ENCODE measurements at regions not wholly inside any gene's neighbourhood (a gene's known extent, or its start where the extent isn't known, plus 50 kb on each side); places are given as distances from the start of the nearest gene placed in this dataset.

DNA sequence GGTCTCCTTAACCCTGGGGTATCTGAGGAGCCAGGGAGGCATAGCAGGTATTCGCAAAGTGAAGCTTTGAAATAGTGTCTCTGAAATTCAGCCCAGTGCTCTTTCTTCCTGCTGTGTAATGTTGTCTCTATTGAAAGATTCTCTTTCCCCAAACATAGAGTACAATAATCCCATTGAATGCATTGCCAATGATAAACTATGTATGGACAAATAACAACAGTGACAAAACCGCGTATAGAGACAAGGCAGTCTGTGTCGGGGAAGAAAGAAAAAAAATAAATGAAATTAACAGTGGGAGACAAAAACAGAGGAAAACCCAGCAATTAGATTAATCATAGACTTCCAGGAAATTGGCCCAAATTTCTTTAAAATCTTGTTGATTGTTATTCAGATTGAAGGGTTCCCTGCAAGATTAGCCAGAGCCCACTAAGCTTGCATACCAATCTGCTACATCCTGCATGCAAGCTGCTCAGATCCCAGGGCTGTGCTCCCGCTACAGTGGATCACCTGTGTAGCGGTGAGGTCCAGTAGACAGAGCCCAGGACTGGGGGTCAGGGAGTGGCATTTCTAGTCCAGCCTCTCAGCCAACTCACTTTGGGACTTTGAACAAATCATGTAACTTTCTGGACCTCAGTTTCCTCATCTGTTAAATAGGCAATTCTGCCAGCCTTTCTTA lies 492.8 kb downstream of the INSC start:
- POLR2A ChIA-PET: no interaction called here
- no peak overlapping the region for H3K4me3 Mint-ChIP-seq
- ATAC-seq: no peak

DNA sequence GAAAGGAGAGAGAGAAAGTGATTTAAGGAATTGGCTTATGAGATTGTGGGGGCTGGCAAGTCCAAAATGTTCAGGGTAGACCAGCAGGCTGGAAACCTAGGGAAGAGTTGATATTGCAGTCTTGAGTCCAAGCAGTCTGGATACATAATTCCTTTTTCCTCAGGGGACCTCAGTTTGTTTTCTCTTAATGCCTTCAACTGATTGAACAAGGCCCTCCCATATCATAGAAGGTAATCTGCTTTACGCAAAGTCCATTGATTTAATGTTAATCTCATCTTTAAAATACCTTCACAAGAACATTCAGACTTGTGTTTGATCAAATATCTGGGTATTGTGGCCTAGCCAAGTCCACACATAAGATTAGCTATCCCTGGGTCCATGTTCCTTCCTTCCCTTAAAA lies 494.7 kb downstream of the INSC start:
- H3K36me3 Mint-ChIP-seq: no peaks in the 10 kb centered on the region
- POLR2A ChIA-PET: no interaction called here
- peaks cover 0 to 3% (median 0%) of the 10 kb centered on the region in 9 donors for H3K9me3 Mint-ChIP-seq
- ATAC-seq (no peak), DNase-seq (no peak)
- H3K27ac Mint-ChIP-seq: no peak overlapping the region
- H3K4me3 Mint-ChIP-seq: no peak overlapping the region
- H3K27me3 Mint-ChIP-seq: peaks cover 2 to 22% (median 8%) of the 10 kb centered on the region in 5 donors
- H3K4me1 Mint-ChIP-seq: no peaks in the 10 kb centered on the region

More for the DNA sequence above, 492.8 kb downstream of the INSC start:
- no peak for DNase-seq
- Mint-ChIP-seq H3K36me3 (no peaks in the 10 kb centered on the region), H3K4me1 (no peaks in the 10 kb centered on the region), H3K27me3 (peaks cover 2 to 19% (median 6%) of the 10 kb centered on the region in 5 donors), H3K27ac (no peak overlapping the region), H3K9me3 (peaks cover 0 to 3% (median 0%) of the 10 kb centered on the region in 9 donors)

GRCh38 chr11:15610881-15611280 lies 496.2 kb downstream of the INSC start:
- H3K4me3 Mint-ChIP-seq: no peak overlapping the region

DNA sequence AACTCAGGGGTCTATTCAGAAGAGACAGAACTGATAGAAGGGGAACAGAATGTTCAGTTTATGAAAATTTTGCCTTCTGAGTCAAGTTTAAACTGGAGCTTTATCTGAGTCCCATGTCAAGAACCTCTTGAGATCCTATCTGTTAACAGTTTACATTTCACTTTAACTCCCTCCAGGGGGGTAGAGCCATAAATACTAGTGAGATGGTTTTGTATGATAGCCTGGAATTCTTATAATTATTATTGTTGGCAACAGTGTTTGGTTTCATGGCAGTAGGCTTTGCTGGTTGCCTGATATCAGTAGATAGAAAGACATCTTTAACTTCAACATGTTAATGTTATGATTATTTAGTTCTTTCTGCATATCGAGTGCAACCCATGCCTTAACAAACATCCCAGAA lies 498.5 kb downstream of the INSC start:
- peaks cover 0 to 2% (median 0%) of the 10 kb centered on the region in 9 donors for H3K9me3 Mint-ChIP-seq
- H3K36me3 Mint-ChIP-seq: no peaks in the 10 kb centered on the region
- ATAC-seq: no peak
- no peak overlapping the region for H3K27ac Mint-ChIP-seq
- peaks cover 0 to 19% (median 4%) of the 10 kb centered on the region in 5 donors for H3K27me3 Mint-ChIP-seq
- no peak for DNase-seq
- H3K4me3 Mint-ChIP-seq: no peak overlapping the region
- H3K4me1 Mint-ChIP-seq: no peaks in the 10 kb centered on the region
- POLR2A ChIA-PET: no interaction called here

More at GRCh38 chr11:15610881-15611280, 496.2 kb downstream of the INSC start:
- Mint-ChIP-seq H3K36me3 (no peaks in the 10 kb centered on the region), H3K4me1 (no peaks in the 10 kb centered on the region), H3K9me3 (peaks cover 0 to 3% (median 0%) of the 10 kb centered on the region in 9 donors), H3K27me3 (peaks cover 2 to 13% (median 5%) of the 10 kb centered on the region in 5 donors), H3K27ac (no peak overlapping the region)
- DNase-seq: no peak
- POLR2A ChIA-PET: no interaction called here
- no peak for ATAC-seq

GRCh38 chr11:15613789-15614188 lies 499.1 kb downstream of the INSC start:
- Mint-ChIP-seq H3K27ac (no peak overlapping the region), H3K27me3 (peaks cover 0 to 19% (median 3%) of the 10 kb centered on the region in 5 donors), H3K4me1 (no peaks in the 10 kb centered on the region), H3K36me3 (no peaks in the 10 kb centered on the region), H3K9me3 (peaks cover 0 to 2% (median 0%) of the 10 kb centered on the region in 9 donors), H3K4me3 (no peak overlapping the region)
- no peak for ATAC-seq
- POLR2A ChIA-PET: no interaction called here
- no peak for DNase-seq

DNA sequence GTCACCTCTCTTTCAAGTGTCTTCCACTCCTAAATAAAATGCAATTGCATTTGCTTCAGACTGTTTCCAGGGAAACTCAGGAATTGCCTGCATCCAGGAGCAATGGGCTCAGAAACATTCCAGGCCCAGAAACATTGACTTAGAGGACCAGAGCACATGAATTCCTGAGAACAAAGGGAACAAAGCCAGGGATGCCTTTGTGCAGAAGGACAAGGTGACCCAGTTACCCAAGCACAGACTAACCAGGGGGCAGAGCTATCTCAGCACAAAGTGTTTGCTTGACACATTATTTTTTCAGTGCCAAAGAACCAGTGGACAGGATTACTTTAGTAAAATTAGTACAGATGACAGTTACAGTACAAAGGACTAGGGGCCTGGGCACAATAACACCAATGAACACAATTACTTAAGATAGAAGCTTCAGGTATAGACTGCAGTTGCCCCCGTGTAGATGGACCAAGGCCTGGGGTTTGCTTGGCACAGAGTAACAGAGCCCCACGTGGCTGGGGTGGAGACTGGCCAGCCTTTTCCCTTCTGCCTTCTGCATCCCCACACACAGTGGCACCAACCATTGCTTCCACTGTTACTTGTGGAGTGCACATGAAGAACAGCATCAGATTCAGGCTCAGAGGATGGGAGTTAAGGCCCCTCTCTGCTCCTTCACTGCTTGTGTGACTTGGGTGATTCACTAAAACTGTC lies 500.8 kb downstream of the INSC start:
- peaks cover 0 to 19% (median 3%) of the 10 kb centered on the region in 5 donors for H3K27me3 Mint-ChIP-seq
- H3K4me1 Mint-ChIP-seq: no peaks in the 10 kb centered on the region
- H3K36me3 Mint-ChIP-seq: no peaks in the 10 kb centered on the region
- H3K4me3 Mint-ChIP-seq: no peak overlapping the region
- no peak overlapping the region for H3K27ac Mint-ChIP-seq
- H3K9me3 Mint-ChIP-seq: peaks cover 0 to 4% (median 0%) of the 10 kb centered on the region in 9 donors
- POLR2A ChIA-PET: no interaction called here
- no peak for ATAC-seq
- DNase-seq: no peak

- no peak for ATAC-seq
These were observed 501.7 kb downstream of the INSC start for GRCh38 chr11:15616130-15617105.

GRCh38 chr11:15617126-15617525 lies 502.4 kb downstream of the INSC start:
- no peak overlapping the region for H3K4me3 Mint-ChIP-seq
- H3K4me1 Mint-ChIP-seq: no peaks in the 10 kb centered on the region
- POLR2A ChIA-PET: no interaction called here
- peaks cover 2 to 24% (median 10%) of the 10 kb centered on the region in 5 donors for H3K27me3 Mint-ChIP-seq
- no peak overlapping the region for H3K27ac Mint-ChIP-seq
- no peak for ATAC-seq
- no peaks in the 10 kb centered on the region for H3K36me3 Mint-ChIP-seq
- H3K9me3 Mint-ChIP-seq: peaks cover 0 to 4% (median 0%) of the 10 kb centered on the region in 9 donors
- no peak for DNase-seq

More at GRCh38 chr11:15616130-15617105, 501.7 kb downstream of the INSC start:
- no peak overlapping the region for H3K4me3 Mint-ChIP-seq
- POLR2A ChIA-PET: no interaction called here
- H3K27me3 Mint-ChIP-seq: peaks cover 2 to 27% (median 7%) of the 10 kb centered on the region in 5 donors
- no peak overlapping the region for H3K27ac Mint-ChIP-seq
- no peaks in the 10 kb centered on the region for H3K4me1 Mint-ChIP-seq
- peaks cover 0 to 4% (median 0%) of the 10 kb centered on the region in 9 donors for H3K9me3 Mint-ChIP-seq
- no peaks in the 10 kb centered on the region for H3K36me3 Mint-ChIP-seq
- DNase-seq: no peak

DNA sequence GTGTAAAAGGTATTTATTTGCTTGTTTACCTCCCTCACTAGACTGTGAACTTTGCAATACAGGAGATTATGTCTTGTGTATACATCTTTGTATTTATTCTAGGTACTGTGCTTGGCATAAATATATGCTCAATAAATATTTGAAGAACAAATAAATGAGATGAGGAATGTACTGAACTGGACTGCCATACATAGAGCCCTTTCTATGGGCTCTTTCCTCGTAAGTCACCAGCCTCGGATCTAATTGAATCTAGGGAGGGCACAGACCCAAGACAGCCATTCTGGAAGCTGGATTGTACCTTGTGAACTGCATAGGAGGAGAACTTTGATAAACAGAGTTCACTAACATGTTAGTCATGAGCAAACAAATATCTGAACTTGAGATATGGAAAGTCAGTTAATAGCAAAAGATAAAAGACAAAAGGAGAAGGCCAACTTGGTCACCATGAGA lies 503.9 kb downstream of the INSC start:
- POLR2A ChIA-PET: no interaction called here
- ATAC-seq (no peak), DNase-seq (no peak)
- Mint-ChIP-seq H3K36me3 (no peaks in the 10 kb centered on the region), H3K4me1 (no peaks in the 10 kb centered on the region), H3K4me3 (no peak overlapping the region), H3K27me3 (peaks cover 2 to 20% (median 10%) of the 10 kb centered on the region in 5 donors), H3K9me3 (peaks cover 0 to 4% (median 0%) of the 10 kb centered on the region in 9 donors), H3K27ac (no peak overlapping the region)

DNA sequence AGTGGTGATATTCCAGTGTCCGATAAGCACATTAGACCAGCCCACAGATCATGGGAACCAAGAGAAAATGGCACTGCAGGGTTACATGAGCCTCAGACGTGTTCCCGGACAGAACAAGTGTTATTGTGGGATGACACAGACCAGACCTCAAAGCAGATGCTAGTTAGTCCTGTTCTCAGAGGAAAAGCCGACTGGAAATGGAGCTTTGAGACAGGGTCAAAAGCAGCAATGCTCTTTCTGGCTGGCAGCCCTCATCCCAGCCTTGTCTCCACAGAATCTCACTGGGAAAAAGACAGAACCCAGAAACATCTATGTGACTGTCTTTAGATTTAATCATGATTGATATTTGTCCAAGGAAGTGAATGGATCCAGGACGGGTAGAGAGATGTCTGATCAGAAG lies 506.8 kb downstream of the INSC start:
- Mint-ChIP-seq H3K4me1 (no peaks in the 10 kb centered on the region), H3K27ac (no peak overlapping the region), H3K9me3 (peaks cover 0 to 4% (median 0%) of the 10 kb centered on the region in 9 donors), H3K4me3 (no peak overlapping the region), H3K36me3 (no peaks in the 10 kb centered on the region), H3K27me3 (peaks cover 2 to 25% (median 6%) of the 10 kb centered on the region in 5 donors)
- POLR2A ChIA-PET: no interaction called here
- ATAC-seq (no peak), DNase-seq (no peak)

DNA sequence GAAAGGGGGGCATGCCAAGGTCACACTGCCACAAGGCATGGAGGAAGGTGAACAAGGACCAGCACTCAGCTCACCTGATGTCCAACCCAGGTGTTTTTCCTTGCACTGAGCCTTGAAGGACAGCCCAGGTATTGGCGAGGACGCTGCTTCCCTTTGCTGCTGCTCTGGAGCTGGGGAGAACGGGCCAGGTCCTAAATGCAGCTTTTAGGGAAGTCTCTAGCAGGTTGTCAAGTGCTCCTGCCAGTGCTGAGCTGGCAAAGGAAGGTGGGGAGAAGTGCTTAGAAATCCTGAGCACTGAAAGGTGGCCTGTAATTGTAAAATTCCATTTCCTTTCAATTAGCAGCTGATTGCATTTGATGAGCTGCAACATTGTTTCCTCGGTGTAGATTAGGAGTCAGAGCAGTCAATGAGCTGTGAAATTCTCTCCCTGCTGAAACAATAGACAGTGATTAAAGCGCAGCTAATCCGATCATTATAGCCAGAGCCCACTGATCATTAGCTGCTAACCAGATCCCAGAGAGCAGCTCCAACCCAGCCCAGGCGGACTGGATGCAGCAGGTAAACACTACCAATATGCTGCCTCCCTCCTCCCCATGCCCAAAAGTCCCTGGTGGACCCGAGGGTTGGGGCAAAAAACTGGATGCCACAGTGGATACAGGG lies 507.6 kb downstream of the INSC start:
- POLR2A ChIA-PET: no interaction called here

DNA sequence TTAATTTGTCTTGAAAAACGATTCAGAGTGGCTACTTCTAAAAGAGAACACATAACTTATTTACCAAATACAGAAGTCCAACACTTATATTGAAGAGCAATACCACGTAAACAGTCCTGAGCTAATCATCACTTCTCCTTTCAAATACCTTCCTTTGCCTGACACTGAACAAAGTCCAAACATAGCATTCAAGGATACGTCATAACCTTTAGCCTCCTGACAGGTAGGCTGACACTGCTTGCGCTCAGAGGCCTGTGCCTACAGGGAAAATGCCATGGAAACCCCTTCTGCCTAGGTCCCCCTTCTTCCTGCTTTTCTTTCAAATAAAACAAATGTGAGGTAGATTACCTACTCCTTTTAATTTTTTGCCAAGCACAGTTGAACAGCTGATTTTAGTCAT lies 510.0 kb downstream of the INSC start:
- peaks cover 0 to 3% (median 0%) of the 10 kb centered on the region in 9 donors for H3K9me3 Mint-ChIP-seq
- H3K4me3 Mint-ChIP-seq: no peak overlapping the region
- H3K27ac Mint-ChIP-seq: no peak overlapping the region
- DNase-seq (no peak), ATAC-seq (no peak)
- H3K36me3 Mint-ChIP-seq: no peaks in the 10 kb centered on the region
- no peaks in the 10 kb centered on the region for H3K4me1 Mint-ChIP-seq
- POLR2A ChIA-PET: no interaction called here
- peaks cover 2 to 26% (median 13%) of the 10 kb centered on the region in 5 donors for H3K27me3 Mint-ChIP-seq

More for the DNA sequence above, 507.6 kb downstream of the INSC start:
- no peaks in the 10 kb centered on the region for H3K36me3 Mint-ChIP-seq
- no peak overlapping the region for H3K27ac Mint-ChIP-seq
- peaks cover 0 to 4% (median 0%) of the 10 kb centered on the region in 9 donors for H3K9me3 Mint-ChIP-seq
- no peaks in the 10 kb centered on the region for H3K4me1 Mint-ChIP-seq
- H3K27me3 Mint-ChIP-seq: peaks cover 2 to 25% (median 6%) of the 10 kb centered on the region in 5 donors
- ATAC-seq (no peak), DNase-seq (no peak)
- H3K4me3 Mint-ChIP-seq: no peak overlapping the region

Measured in naive thymus-derived CD8-positive, alpha-beta T cell (primary cell).